NB4 (cell line): ENCODE measurements at regions not wholly inside any gene's neighbourhood (a gene's known extent, or its start where the extent isn't known, plus 50 kb on each side); places are given as distances from the start of the nearest gene placed in this dataset.
"Not testable (repeated sequence)": the region's sequence is repeated elsewhere in the genome, so short reads cannot be mapped to it uniquely, and the experiment has no call there.

Experiments
- DNase-seq: peaks from one replicate; pipeline ENCODE4 v3.0.0; 2010; ENCODE audit warnings: low read depth
- H3K4me3 ChIP-seq: one replicate; pipeline ENCODE4 v1.5.1; 2011; ENCODE audit warnings: mild to moderate bottlenecking, low read depth, low read length, moderate library complexity
- MYC ChIP-seq: IDR thresholded peaks from 2 replicates; pipeline ENCODE4 v1.6.1; 2011; ENCODE audit warnings: low read depth, low read length
- POLR2A ChIP-seq: IDR thresholded peaks from 2 replicates; pipeline ENCODE4 v1.6.1; 2011; ENCODE audit warnings: mild to moderate bottlenecking; ENCODE audit not compliant: insufficient read length; ENCODE audit errors: extremely low read depth
- TF ChIP-seq, protein P1 (sequence below): IDR thresholded peaks from one replicate; pipeline ENCODE4 v1.5.1; 2012; ENCODE audit warnings: low read depth, low read length
- TF ChIP-seq, protein P2 (sequence below): IDR thresholded peaks from 2 replicates; pipeline ENCODE4 v1.6.1; 2011; ENCODE audit warnings: low read depth, low read length

DNA sequence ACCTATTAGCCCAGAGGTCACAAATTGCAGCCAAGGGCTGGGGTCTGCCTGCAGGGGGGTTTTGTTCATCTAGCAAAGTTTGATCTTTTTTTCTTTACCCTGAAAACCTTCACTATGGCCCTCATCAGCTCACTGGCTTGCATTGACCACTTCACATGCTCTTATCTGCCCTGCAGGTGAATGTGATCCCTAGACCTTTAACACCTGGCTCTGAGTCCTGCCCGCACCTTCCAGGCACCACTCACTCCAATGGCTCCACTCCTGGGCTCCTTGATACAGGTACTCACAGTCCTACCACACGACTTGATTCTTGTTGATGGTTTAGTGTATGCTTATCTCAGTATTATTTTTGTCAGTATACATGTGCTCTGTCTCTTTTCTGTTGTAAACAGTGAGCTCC lies 92.5 kb downstream of the FEM1C start:
- TF ChIP-seq MYC (no peak), POLR2A (no peak)
- TF ChIP-seq, protein P1, sequence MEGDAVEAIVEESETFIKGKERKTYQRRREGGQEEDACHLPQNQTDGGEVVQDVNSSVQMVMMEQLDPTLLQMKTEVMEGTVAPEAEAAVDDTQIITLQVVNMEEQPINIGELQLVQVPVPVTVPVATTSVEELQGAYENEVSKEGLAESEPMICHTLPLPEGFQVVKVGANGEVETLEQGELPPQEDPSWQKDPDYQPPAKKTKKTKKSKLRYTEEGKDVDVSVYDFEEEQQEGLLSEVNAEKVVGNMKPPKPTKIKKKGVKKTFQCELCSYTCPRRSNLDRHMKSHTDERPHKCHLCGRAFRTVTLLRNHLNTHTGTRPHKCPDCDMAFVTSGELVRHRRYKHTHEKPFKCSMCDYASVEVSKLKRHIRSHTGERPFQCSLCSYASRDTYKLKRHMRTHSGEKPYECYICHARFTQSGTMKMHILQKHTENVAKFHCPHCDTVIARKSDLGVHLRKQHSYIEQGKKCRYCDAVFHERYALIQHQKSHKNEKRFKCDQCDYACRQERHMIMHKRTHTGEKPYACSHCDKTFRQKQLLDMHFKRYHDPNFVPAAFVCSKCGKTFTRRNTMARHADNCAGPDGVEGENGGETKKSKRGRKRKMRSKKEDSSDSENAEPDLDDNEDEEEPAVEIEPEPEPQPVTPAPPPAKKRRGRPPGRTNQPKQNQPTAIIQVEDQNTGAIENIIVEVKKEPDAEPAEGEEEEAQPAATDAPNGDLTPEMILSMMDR: no peak
- TF ChIP-seq, protein P2, sequence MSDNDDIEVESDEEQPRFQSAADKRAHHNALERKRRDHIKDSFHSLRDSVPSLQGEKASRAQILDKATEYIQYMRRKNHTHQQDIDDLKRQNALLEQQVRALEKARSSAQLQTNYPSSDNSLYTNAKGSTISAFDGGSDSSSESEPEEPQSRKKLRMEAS: no peak
- DNase-seq: no peak
- H3K4me3 ChIP-seq: no peak overlapping the region

DNA sequence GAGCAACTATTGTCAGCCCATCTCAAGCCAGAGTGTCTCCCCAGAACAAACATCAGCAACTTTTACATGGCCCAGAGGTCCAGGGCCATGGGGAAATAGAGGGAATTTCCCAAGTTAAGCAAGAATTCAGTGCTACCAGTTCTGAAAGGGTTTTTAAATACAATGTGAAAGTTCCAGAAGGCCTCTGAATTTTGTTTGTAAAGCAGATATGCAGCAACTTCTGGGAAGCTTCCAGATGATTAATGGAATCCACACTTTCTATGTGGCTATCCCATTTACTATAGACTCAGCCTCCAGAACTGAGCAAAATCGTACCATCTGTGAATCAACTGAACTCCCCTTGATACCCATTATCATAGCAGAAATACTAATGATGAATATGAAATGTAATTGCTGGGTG lies 93.8 kb downstream of the FEM1C start:
- DNase-seq: no peak
- TF ChIP-seq, protein P2: no peak
- no peak for TF ChIP-seq POLR2A
- TF ChIP-seq, protein P1: no peak
- TF ChIP-seq MYC: no peak
- no peak overlapping the region for H3K4me3 ChIP-seq

DNA sequence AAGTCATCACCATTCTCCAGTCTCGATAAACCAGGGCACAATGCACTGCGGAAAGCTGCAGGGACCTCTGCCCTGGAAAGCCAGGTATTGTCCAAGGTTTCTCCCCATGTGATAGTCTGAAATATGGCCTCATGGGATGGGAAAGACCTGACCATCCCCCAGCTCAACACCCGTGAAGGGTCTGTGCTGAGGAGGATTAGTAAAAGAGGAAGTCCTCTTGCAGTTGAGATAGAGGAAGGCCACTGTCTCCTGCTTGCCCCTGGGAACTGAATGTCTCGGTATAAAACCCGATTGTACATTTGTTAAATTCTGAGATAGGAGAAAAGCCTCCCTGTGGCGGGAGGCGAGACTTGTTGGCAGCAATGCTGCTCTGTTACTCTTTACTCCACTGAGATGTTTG lies 95.9 kb downstream of the FEM1C start:
- not testable (repeated sequence) for H3K4me3 ChIP-seq

DNA sequence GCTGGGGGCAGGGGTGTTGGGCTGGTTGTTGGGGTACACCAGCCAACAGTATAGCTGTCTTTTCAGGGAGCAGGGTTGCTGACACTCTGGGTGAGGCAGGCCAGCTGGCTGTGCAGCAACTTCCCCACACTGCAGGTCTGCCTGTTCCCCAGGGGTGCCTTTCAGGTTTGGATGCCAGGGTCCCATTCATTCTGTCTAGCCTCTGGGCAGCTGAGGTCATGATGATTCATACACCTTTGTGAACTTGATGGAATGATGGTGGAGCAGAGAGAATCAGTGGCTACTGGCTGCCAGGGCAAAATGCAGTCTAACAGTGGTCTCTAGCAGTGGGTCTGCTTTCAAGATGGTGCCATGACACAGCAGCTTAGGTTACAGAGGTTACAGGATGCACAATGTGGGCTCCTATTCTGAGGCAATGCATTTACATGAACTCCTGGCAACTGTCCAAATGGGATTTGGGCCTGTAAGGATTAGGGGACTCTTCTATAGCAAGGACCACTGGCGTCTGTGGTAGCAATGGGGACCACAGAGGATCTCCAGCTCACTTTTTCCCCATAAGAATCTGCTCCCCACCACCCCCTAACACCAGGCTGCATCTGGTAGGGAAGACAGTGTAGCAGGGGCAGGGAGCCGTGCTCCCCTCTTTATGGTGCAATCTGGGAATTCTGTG lies 103.7 kb downstream of the FEM1C start:
- no peak for DNase-seq
- no peak overlapping the region for H3K4me3 ChIP-seq
- TF ChIP-seq MYC: no peak
- TF ChIP-seq, protein P1: no peak
- TF ChIP-seq, protein P2: no peak
- TF ChIP-seq POLR2A: no peak

More for the DNA sequence above, 95.9 kb downstream of the FEM1C start:
- peak; percentile 50 for DNase-seq

DNA sequence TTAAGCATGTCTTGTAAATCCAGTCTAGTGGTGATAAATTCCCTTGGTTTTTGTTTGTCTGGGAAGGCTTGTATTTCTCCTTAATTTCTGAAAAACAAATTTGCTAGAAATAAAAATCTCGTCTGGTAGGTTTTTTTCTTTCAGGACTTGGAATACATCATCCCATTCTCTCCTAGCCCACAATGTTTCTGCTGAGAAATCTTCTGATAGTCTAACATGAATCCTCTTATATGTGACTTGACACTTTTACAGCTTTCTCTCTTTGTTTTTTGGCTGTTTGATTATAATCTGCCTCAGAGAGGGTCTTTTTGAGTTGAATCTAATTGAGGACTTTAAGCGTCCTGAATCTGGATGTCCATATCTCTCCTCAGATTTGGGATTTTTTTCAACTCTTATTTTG lies 104.9 kb downstream of the FEM1C start:
- H3K4me3 ChIP-seq: no peak overlapping the region
- TF ChIP-seq MYC (no peak), POLR2A (no peak)
- TF ChIP-seq, protein P2: no peak
- TF ChIP-seq, protein P1: no peak
- no peak for DNase-seq

DNA sequence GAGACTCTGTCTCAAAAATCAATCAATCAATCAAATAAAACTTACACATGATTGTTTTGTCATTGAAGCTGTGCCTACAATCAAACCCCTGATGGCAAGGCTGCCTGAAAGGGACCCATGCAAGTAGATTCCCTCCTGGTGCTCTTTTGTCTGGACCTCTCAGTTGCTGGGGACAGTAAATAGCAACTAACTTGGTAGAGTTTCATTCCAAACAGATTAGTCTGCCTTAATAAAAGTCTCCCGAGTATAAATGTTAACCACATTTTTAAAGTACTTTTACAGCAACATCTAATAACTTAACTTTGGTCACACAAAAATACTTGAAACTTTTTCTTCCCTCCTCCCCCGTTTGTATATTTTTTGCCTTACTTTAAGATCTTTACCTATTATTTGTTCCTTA lies 105.5 kb downstream of the FEM1C start:
- H3K4me3 ChIP-seq: no peak overlapping the region
- DNase-seq: no peak
- TF ChIP-seq, protein P2: no peak
- TF ChIP-seq, protein P1: no peak
- TF ChIP-seq POLR2A (no peak), MYC (no peak)
